GM12878 (cell line): ENCODE measurements at regions not wholly inside any gene's neighbourhood (a gene's known extent, or its start where the extent isn't known, plus 50 kb on each side); places are given as distances from the start of the nearest gene placed in this dataset.

Experiments used
- ATAC-seq: fragments of 200-7000 bp; cut with Tn5 transposase; 3 replicates; pipeline ENCODE4 v1.9.1; 2020; ENCODE audit warnings: mild to moderate bottlenecking, moderate library complexity
- BruUV-seq: library from RNA; stranded (reverse); fragments of 400-500 nt; replicated peaks from 2 replicates; lab custom pipeline; 2021; lab: Mats Ljungman, UMichigan
- CTCF ChIA-PET: fragments of 300-600 bp; sonication (Branson Sonifier 250); formaldehyde crosslinking; extraction: SDS; loops from one replicate; lab custom pipeline; 2021; ENCODE audit warnings: inconsistent platforms; lab: Yijun Ruan, JAX
- POLR2A ChIA-PET: fragments of 350-600 bp; formaldehyde crosslinking; extraction: SDS; loops from one replicate; lab custom pipeline; 2021; ENCODE audit warnings: inconsistent platforms; lab: Charles Lee
- RAD21 ChIA-PET: fragments of 300-600 bp; sonication (Branson Sonifier 250); formaldehyde crosslinking; loops from one replicate; lab custom pipeline; 2023; ENCODE audit warnings: antibody characterized with exemption; ENCODE audit not compliant: unreplicated experiment; lab: Charles Lee
- SMC1A ChIA-PET: fragments of 300-600 bp; sonication (Branson Sonifier 250); formaldehyde crosslinking; loops from one replicate; lab custom pipeline; 2023; ENCODE audit not compliant: unreplicated experiment, uncharacterized antibody; lab: Charles Lee
- DNase-seq: peaks from one replicate; pipeline ENCODE4 v3.0.0-alpha.2; 2011; ENCODE audit warnings: low read depth, low spot score
- FAIRE-seq: peaks from 3 replicates; lab custom pipeline; 2011; peaks lifted over from hg19 to GRCh38; lab: Jason Lieb, UNC
- H2AFZ ChIP-seq: 2 replicates; pipeline ENCODE4 v1.6.0; 2011; ENCODE audit warnings: low read depth, low read length, control low read depth; ENCODE audit not compliant: control insufficient read depth
- H3K27ac ChIP-seq: 2 replicates; pipeline ENCODE4 v1.5.1; 2011; ENCODE audit warnings: control low read depth; ENCODE audit not compliant: control insufficient read depth, insufficient read depth
- H3K27me3 ChIP-seq, 2 experiments: replicated peaks in 1 of 2; 2 replicates each; pipeline versions ENCODE4 v1.6.0 to v1.6.1; 2011; ENCODE audit warnings: low read length in 1 of 2; ENCODE audit not compliant: control insufficient read depth in 2 of 2, insufficient read depth in 2 of 2
- H3K36me3 ChIP-seq, 2 experiments: 2 replicates each; pipeline ENCODE4 v1.5.1; 2011; ENCODE audit warnings: low read length in 1 of 2; ENCODE audit not compliant: control insufficient read depth in 2 of 2, insufficient read depth in 2 of 2
- H3K4me1 ChIP-seq: 2 replicates; pipeline ENCODE4 v1.6.1; 2011; ENCODE audit warnings: mild to moderate bottlenecking, low read length, moderate library complexity, mixed read lengths; ENCODE audit not compliant: control insufficient read depth, insufficient read depth
- H3K4me2 ChIP-seq: 2 replicates; pipeline ENCODE4 v1.6.0; 2011; ENCODE audit warnings: control low read depth; ENCODE audit not compliant: control insufficient read depth, insufficient read depth
- H3K4me3 ChIP-seq: fragments of 200-600 bp; sonication (generic); 2 replicates; pipeline ENCODE4 v1.5.1; 2016
- H3K79me2 ChIP-seq: 2 replicates; pipeline ENCODE4 v1.6.0; 2011; ENCODE audit warnings: low read length; ENCODE audit not compliant: control insufficient read depth, insufficient read depth
- H3K9ac ChIP-seq: 2 replicates; pipeline ENCODE4 v1.8.0; 2011; ENCODE audit warnings: low read length, control low read depth, mixed read lengths; ENCODE audit not compliant: control insufficient read depth, insufficient read depth
- H3K9me3 ChIP-seq: replicated peaks from 3 replicates; pipeline ENCODE4 v1.5.1; 2011; ENCODE audit warnings: mild to moderate bottlenecking, low read length; ENCODE audit not compliant: control insufficient read depth, insufficient read depth
- H4K20me1 ChIP-seq: 2 replicates; pipeline ENCODE4 v1.6.0; 2011; ENCODE audit not compliant: control insufficient read depth, insufficient read depth
- CREM ChIP-seq: IDR thresholded peaks from 2 replicates; pipeline ENCODE4 v1.6.1; 2014; ENCODE audit warnings: antibody characterized with exemption, low read depth
- POLR2A ChIP-seq: IDR thresholded peaks from 2 replicates; pipeline ENCODE4 v1.6.1; 2011; ENCODE audit warnings: low read depth, mild to moderate bottlenecking, low read length
- SUZ12 ChIP-seq: fragments of 200-600 bp; sonication (generic); IDR thresholded peaks from one replicate; pipeline ENCODE4 v1.6.1; 2018; ENCODE audit warnings: antibody characterized with exemption, mild to moderate bottlenecking; ENCODE audit not compliant: unreplicated experiment
- WGBS: methylation state at CpG from one replicate; pipeline ENCODE4 v1.1.6; 2016; ENCODE audit warnings: low lambda C conversion rate; ENCODE audit not compliant: insufficient replicate concordance, insufficient coverage; ENCODE audit errors: missing lambda C conversion rate; 5-methylcytosine and 5-hydroxymethylcytosine counted together
- in situ Hi-C: fragments of 300-500 bp; cut with MboI; formaldehyde crosslinking; loops from 9 replicates; pipeline ENCODE4 v1.14.3; 2018; ENCODE audit warnings: mixed read lengths
- intact Hi-C: fragments of 100-400 bp; cut with micrococcal nuclease; formaldehyde crosslinking; loops from one replicate; pipeline ENCODE4 v1.14.2; 2022; ENCODE audit not compliant: unreplicated experiment
- TF ChIP-seq, protein P1 (sequence below): fragments of 450-650 bp; IDR thresholded peaks from 2 replicates; pipeline ENCODE4 v1.6.1; 2017; ENCODE audit warnings: low read depth, mild to moderate bottlenecking, moderate library complexity
- TF ChIP-seq, protein P2 (sequence below): fragments of 450-650 bp; IDR thresholded peaks from 2 replicates; pipeline ENCODE4 v1.6.1; 2018; ENCODE audit warnings: mild to moderate bottlenecking, low read depth, moderate library complexity; ENCODE audit not compliant: partially characterized antibody
- TF ChIP-seq, protein P3 (sequence below): fragments of 450-650 bp; IDR thresholded peaks from 2 replicates; pipeline ENCODE4 v1.6.1; 2017; ENCODE audit warnings: antibody characterized with exemption, mild to moderate bottlenecking, moderate library complexity

- no peaks in the 10 kb centered on the region for H3K4me1 ChIP-seq
- no peak for DNase-seq
- H3K79me2 ChIP-seq, result no peaks in the 10 kb centered on the region
- in situ Hi-C loops (no loop called here), intact Hi-C loops (no loop called here)
- no peak overlapping the region for H3K4me3 ChIP-seq
- no peak overlapping the region for H2AFZ ChIP-seq
- no peaks in the 10 kb centered on the region; a peak in 1 of 4 replicates for H3K27me3 ChIP-seq
- no peaks in the 10 kb centered on the region for H4K20me1 ChIP-seq
- H3K36me3 ChIP-seq, result no peaks in the 10 kb centered on the region
- FAIRE-seq, result no peak
- ATAC-seq, result no peak
- BruUV-seq, result no TSS peak
- ChIA-PET SMC1A (interaction anchor here (1.0 kb wide), 1 partner anchor 73 kb away, joined by 3 read pairs; no protein-coding TSS in a partner anchor), RAD21 (no interaction called here), CTCF (interaction anchor here (1.1 kb wide), 1 partner anchor 122 kb away, joined by 3 read pairs; no protein-coding TSS in a partner anchor), POLR2A (no interaction called here)
- H3K9me3 ChIP-seq, result no peaks in the 10 kb centered on the region; the same call in 2 of the 3 replicates
- H3K27ac ChIP-seq, result no peak overlapping the region
- WGBS, result 45% methylated on average over 5 of the region's 5 CpGs
- H3K4me2 ChIP-seq, result no peak overlapping the region
- no peak for TF ChIP-seq SUZ12
- no peak for TF ChIP-seq POLR2A
- TF ChIP-seq, protein P1, sequence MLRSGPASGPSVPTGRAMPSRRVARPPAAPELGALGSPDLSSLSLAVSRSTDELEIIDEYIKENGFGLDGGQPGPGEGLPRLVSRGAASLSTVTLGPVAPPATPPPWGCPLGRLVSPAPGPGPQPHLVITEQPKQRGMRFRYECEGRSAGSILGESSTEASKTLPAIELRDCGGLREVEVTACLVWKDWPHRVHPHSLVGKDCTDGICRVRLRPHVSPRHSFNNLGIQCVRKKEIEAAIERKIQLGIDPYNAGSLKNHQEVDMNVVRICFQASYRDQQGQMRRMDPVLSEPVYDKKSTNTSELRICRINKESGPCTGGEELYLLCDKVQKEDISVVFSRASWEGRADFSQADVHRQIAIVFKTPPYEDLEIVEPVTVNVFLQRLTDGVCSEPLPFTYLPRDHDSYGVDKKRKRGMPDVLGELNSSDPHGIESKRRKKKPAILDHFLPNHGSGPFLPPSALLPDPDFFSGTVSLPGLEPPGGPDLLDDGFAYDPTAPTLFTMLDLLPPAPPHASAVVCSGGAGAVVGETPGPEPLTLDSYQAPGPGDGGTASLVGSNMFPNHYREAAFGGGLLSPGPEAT, result no peak
- TF ChIP-seq, protein P2, sequence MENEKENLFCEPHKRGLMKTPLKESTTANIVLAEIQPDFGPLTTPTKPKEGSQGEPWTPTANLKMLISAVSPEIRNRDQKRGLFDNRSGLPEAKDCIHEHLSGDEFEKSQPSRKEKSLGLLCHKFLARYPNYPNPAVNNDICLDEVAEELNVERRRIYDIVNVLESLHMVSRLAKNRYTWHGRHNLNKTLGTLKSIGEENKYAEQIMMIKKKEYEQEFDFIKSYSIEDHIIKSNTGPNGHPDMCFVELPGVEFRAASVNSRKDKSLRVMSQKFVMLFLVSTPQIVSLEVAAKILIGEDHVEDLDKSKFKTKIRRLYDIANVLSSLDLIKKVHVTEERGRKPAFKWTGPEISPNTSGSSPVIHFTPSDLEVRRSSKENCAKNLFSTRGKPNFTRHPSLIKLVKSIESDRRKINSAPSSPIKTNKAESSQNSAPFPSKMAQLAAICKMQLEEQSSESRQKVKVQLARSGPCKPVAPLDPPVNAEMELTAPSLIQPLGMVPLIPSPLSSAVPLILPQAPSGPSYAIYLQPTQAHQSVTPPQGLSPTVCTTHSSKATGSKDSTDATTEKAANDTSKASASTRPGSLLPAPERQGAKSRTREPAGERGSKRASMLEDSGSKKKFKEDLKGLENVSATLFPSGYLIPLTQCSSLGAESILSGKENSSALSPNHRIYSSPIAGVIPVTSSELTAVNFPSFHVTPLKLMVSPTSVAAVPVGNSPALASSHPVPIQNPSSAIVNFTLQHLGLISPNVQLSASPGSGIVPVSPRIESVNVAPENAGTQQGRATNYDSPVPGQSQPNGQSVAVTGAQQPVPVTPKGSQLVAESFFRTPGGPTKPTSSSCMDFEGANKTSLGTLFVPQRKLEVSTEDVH, result no peak
- TF ChIP-seq, protein P3, sequence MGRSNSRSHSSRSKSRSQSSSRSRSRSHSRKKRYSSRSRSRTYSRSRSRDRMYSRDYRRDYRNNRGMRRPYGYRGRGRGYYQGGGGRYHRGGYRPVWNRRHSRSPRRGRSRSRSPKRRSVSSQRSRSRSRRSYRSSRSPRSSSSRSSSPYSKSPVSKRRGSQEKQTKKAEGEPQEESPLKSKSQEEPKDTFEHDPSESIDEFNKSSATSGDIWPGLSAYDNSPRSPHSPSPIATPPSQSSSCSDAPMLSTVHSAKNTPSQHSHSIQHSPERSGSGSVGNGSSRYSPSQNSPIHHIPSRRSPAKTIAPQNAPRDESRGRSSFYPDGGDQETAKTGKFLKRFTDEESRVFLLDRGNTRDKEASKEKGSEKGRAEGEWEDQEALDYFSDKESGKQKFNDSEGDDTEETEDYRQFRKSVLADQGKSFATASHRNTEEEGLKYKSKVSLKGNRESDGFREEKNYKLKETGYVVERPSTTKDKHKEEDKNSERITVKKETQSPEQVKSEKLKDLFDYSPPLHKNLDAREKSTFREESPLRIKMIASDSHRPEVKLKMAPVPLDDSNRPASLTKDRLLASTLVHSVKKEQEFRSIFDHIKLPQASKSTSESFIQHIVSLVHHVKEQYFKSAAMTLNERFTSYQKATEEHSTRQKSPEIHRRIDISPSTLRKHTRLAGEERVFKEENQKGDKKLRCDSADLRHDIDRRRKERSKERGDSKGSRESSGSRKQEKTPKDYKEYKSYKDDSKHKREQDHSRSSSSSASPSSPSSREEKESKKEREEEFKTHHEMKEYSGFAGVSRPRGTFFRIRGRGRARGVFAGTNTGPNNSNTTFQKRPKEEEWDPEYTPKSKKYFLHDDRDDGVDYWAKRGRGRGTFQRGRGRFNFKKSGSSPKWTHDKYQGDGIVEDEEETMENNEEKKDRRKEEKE, result no peak
- no peak for TF ChIP-seq CREM
- TF ChIP-seq, all 136 proteins: peak for 0
- no peak overlapping the region for H3K9ac ChIP-seq
Measured at GRCh38 chr11:71307811-71308645, 55.7 kb upstream of the SHANK2 start.
